HG03159 (cell line): ENCODE measurements at regions not wholly inside any gene's neighbourhood (a gene's known extent, or its start where the extent isn't known, plus 50 kb on each side); places are given as distances from the start of the nearest gene placed in this dataset.

Experiments
- ATAC-seq: cut with Tn5 transposase; IDR thresholded peaks from one replicate; pipeline ENCODE4 v1.9.1; 2021; ENCODE audit warnings: mild to moderate bottlenecking, moderate library complexity; ENCODE audit not compliant: unreplicated experiment

DNA sequence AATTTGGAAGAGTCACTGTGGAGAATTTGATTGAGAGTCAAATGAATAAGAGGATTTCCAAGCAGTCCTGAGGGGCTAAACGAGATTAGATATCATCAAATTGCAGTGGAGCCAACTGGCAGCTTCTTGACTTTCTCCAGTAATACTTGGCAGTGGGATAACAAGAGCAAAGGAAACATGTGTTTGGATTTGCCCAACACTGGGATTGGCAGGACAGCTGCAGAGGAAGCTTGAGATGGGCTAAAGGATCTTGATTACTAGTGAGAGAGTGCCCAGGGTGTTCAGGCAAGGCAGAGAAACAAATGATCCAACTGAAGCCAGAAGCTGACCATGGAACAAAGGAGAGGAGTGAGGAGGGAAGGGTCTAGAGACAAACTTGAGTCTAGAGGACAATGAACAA is 356.0 kb upstream of the ISL1 start:
- ATAC-seq = no peak

DNA sequence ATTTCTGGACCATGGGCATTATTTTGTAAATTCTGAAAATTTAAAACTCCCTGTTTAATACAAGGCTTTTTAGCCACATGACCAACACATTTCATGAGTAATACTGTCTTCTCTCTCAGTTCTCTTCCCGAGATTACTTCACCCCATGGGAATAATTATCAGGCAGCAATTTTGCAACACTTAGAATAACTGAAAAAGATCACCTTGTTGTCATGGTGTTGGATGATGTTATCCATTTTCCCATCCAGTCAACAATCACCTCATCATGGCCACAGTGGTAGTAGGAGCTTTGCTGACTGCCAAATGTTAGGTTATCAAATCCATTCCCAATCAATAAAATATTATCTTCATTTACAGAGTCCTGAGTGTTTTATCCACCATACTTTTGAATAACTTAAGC is 354.9 kb upstream of the ISL1 start:
- no peak for ATAC-seq

DNA sequence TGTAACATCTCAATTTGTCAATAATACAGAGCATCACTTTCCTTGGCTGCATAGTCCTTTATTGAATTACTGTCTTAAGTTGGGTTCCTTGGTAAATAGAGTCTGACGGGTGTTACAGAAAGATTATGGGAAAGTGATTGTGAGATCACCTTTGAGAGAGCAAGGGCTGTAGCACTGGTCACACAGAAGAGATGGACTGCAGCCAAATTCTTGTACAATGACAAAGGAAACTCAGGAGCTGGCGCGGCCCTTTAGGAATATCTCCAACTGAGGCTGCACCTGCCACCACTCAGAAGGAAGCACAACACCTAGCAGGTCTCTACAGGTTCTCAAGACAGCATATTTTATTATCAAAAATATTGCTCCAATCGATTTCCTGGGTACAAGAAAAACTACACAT is 350.0 kb upstream of the ISL1 start:
- no peak for ATAC-seq

DNA sequence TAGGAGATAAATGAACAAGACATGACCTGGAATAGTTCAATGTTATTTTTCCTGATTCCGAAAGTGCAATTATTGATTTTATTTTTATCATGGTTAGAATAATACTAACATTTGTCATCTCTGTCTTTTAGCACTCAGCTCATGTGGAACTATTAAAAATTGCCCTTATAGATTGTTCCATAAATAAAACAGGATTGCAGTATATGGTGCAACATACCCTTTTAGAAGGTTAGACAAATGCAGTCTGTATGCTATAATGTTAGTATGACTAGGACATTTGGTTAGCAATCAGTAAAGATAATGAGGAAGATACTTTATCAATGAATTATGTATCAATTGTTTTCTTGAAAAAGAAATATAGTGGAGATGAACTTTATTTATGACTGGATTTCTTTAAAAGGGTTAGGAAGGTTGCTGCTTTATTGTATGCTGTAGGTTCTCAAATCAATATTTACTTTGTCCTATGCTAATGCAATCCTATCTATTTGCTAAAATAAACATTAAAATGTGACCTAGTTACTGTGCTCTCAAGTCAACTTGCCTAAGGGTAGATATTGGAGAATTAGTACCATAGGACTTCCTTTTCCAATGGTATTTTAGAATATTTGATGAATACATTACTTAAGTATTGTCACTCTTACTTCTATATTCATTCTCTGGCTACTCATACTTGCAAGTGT is 348.9 kb upstream of the ISL1 start:
- no peak for ATAC-seq

DNA sequence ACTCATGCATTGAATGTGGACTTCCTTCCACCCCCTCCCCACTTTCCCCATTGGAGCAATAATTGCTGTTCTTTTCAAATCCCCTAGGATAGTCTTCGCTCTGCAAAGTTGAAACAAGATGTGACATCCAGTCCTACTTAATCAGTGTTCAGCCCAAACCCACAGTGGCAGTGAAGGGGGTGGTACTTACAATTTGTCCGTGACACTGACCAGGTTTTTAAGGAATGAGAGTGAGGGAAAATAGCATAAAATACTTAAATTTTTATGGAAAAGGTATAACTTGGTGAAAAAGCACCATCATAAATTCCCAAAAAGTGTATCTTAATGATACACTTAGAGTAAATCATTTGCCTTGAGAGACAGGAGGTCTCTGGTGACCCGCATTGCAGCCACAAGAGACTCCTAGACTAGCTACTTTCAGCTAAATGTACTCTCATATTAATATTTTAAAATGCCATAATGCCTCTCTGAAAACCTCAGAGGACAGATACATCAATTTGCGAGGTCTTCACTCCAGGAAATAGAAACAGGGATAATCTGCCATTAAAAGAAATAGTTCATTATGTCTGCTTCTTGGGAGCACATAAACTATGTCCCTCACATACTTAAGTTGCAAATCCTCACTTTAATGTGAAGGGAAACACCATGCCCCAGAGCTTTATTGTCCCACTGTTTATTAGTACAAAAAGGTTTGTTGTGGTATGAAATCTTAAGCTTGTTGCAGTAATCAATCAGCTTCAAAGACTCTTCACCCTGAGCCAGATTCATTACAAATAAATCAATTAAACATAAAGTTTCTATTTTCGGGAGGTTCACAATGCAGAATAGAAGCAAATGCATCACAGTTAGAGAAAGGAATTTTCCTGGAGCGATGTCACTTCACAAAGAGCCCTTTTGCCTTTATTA is 343.6 kb upstream of the ISL1 start:
- ATAC-seq = no peak

DNA sequence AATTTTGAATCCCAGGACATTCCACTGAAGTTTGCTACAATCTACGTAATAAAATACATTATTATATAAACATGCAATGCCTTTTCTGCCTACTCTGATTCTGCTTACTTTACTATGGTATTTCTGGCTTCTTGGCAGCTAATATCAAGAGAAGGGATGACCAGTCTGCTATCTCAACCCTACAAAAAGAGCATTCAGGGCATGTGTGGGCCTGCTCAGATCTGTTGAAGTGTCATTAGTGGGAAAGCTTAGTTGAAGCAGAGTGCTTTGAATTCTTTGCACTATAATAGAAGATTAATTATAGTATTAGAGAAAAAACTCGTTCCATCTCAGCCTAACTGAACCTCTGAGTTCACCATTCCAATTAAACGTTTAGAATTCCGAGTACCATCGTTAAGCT is 339.5 kb upstream of the ISL1 start:
- ATAC-seq = no peak

DNA sequence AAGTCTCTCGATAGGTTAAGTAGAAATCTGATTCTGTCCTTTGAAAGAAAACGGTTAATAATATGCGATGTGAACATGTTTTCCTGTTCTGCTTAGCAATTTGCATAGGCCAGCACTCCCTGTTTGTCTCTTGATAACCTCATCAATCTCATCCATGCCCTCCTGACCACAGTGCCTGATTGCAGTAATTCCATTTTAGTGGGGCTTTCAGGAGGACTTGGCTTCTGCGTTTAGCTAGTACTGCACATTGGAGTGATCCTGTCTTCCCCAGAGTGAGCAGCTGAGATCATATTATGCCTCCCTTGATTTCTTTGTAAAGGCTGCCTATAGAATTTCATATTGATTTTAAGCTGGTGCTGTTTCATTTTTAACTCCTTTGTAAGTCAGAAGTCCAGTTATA is 335.9 kb upstream of the ISL1 start:
- ATAC-seq = no peak

DNA sequence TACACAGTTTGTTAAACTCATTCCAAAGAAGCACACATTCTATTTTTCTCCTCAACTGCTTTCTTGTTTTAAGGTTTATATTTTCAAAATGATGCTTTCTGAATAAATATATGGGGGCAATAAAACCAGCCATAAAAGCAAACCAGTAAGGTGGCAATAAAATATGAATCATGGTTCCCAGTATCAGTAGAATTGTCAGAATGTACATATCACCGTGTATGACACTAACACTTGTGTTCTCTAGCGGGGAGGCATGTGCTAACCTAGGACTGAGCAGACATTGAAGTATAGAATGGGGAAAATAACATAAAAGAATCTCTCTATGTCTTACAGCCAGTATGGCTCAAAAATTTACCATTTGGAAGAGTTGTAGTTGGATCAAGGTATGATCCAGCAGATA is 329.9 kb upstream of the ISL1 start:
- ATAC-seq = no peak

DNA sequence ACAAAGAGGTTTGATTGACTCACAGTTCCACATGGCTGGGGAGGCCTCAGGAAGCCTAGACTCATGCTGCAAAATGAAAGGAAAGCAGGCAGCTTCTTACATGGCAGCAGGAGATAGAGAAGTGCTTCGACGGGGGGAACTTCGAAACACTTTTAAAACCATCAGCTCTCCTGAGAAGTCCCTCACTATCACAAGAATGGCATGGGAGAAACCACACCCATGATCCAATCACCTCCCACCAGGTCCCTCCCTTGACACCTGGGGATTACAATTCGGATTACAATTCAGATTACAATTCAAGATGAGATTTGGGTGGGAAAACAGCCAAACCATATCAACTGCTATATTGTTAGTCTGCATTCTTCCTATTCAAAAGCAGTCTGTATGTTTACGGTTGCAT is 322.3 kb upstream of the ISL1 start:
- ATAC-seq = no peak

DNA sequence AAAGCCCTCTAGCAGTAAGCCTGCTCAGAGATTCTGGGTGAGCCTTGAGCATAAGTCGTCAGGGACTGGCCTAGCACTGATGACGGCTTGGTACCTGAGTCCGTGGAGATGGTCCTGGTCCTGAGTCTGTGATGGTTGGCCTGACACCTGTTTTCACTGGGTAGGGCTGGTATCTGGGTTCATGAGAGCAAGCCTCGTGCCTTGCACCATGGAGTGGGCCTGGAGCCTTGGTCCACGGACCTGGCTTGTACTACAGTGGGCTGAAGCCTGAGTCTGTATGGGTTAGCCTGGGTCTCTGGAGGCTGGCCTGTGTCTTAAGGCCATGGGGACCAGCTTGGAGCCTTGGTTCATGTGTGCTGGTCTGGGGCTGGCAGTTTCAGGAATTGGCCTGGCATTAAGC is 310.3 kb upstream of the ISL1 start:
- ATAC-seq = no peak

DNA sequence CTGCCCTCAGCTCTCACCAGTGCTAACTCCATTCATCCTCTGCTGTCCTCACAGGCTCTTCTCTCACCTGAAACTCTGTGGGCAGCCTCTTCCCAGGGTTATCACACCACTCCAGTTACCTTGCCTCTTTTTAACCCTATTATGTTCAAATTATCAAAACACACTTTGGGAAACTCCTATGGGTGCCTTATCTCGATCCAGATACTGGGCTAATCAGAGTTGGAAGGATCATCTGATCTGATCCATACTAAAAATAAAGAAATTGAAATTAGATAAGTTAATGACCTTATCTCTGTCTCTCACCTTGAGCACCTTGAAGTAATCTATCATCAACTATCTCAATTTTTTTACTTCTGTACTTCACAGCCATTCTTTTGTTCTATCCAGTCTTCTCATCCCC is 300.5 kb upstream of the ISL1 start:
- no peak for ATAC-seq

DNA sequence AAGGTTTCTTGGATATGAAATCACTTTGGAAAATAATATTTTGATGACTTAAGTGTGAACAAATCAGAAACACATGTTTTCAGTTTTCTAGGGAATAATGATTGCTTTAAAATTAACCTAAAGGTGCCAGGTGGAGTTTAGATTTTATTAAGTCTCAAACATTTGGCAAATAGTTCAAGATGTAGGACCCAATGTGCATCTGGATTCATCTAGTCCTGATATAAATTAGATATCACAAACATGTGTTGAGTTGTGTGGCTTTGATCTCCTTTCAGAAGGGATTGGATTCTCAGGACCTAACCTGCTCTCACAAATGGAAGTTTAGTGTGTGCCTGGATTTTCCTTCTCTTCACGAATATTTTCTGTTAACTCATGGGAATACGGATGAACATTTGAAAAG is 291.4 kb upstream of the ISL1 start:
- ATAC-seq = no peak

DNA sequence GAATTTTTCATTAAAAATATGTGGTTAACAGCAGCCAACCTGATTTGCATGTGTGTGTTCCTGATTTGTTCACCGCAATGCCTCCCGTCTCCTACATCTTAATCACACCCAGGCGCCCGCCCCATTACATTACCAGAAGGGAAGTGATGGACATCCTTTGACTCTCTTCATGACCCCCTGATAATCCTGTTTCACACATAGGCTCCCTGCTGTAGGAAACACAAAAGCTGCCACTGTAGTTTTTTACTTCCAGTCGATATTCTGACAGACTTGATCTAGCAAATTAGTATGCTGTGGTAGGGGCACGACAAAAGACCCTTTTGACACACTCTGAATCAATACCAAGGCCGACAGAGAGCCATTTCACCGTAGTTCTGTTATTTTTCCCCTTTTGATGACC is 287.8 kb upstream of the ISL1 start:
- ATAC-seq = no peak

DNA sequence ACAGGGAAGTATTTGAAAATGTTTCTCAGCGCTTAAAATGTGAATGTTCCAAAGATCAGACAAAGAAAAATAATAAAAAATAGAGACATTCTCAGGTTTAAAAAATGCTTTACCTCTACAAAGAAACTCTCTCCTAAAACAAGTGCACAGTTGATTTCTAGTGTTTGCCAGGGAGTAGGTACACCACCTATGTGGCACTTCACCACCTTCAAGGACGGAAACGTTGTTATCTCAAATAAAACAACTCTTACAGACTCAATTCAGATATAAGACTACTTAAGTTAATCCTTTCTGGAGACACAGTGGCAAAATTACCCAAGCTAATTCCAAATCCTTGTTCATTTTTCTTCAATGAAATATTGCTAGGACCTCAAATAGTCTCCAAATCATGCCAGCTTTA is 286.4 kb upstream of the ISL1 start:
- ATAC-seq = no peak

DNA sequence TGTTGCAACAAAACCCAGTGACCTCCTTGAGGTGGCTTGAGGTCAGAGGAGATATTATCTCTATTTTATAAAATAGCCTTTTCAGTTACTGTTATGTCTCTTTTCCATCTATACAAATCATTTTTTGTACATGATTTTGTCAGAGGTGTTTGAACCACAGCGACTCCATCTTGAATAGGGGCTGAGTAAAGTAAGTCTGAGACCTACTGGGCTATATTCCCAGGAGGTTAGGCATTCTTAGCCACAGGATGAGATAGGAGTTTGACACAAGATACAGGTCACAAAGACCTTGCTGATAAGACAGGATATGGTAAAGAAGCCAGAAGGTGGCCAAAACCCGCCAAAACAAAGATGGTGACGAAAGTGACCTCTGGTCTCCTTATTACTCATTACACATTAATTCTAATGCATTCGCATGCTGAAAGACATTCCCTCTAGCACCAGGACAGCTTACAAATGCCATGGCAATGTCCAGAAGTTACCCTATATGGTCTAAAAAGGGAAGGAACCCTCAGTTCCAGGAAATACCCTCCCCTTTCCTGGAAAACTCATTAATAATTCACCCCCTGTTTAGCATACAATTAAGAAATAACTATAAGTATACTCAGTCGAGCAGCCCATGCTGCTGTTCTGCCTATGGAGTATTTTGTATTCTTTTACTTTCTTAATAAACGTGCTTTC is 283.9 kb upstream of the ISL1 start:
- ATAC-seq = no peak

DNA sequence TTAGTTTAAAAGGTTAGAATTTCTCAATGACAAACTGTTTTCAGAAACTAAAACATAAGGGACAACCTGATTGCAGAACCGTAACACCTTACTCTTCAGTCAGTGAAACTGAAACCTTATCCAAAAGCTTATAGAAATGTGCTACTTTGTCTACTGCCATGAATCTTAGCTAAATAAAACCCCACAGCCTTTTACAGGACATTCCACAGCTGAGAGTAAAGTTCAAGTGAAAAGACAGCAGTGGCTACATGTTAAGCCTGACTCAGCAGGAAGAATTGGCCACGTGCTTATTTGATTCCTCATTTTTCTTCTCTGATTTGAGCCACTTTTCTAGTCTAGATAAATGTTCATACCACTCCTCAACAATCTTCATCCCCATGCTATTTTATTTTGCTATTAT is 278.7 kb upstream of the ISL1 start:
- ATAC-seq = no peak

DNA sequence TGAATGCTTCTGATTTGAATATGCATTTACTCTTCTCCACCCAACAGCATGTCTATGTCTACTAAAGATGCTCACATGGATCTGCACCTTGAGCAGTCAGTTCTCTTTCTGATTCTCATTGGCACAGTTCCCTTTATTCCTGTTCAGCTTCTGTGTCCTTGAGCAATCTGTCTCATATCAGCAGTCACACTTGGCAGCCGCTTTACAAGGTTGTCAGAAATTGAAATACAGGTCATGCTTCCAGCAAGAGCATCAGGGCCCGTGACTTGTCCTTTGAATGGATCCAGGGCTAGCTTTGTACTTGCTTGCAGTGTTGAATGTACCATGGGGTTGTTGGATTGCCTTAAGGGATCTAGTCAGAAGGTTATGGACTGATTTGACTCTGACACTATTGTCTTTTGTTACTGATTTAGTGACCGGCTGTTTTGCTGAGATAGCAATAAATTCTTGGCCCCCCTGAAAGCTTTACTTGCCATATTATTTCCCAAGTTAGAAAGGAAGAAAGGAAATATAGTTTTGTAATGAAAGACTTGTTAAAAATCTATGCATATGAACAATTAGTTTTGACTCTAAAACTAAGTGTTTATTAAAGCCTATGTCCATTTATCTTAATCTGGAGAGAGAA is 273.4 kb upstream of the ISL1 start:
- no peak for ATAC-seq

DNA sequence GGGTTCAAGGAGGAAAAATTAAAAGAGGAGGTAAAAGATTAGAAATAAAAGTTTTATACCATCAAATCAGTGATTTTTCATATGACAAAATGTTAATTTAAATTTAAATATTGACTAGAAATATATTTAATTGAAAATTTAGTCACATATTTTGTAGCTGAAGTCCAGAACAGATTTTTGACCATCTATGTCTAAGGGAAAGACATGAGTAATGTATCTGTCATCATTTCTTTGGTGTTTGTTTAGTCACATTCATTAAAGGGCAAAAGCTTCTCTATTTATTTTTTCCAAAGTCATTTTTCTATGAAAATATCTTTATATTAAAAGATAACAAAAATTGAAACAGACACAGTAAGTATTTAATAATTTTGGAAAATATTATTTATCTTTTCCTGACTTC is 252.0 kb upstream of the ISL1 start:
- ATAC-seq = no peak

DNA sequence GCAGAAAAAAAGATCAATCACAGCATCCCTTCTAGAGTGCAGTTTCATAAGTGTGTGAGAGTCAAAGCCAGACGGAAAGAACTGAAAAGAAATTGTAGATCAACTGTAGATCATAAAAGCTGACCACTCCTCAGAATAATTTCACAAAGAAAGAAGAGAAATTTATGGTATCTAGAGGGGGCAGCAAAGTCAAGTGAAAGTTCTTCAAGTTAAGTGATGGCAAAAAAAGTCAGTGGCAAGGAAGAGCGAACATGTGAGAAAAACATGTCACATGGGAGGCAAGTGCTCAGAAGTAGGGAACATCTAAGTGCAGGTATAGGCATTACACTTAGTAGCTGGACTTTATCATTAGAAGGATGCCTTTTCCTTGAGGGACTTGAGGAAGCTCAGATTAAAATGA is 245.1 kb upstream of the ISL1 start:
- ATAC-seq = no peak

DNA sequence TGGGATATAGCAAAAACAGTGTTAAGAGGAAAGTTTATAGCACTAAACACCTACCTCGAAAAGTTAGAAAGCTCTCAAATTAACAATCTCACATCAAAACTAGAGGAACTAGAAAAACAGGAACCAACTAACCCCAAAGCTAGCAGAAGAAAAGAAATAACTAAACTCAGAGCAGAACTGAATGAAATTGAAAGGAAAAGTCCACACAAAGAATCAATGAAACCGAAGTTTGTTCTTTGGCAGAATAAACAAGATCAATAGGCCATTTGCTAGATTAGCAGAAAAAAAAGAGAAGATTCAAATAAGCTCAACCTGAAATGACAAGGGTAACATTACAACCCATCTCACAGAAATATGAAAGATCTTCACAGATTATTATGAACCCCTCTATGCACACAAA is 234.8 kb upstream of the ISL1 start:
- no peak for ATAC-seq

DNA sequence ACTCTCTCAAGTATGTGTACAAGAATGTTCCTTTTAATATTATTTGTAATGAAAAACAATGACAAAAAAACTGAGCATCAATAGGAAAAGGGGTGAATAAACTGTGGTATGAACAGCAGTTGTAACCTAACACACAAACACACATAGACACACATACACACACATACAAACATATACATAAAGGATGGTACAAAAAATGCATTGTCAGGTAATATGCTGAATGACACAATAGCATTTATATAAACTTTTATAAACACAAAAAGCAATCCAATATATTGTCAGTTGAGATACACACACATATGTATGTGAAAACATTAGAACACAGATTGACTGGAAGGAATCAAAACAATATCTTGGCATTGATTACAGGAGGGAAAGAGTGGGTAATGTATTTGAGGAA is 227.0 kb upstream of the ISL1 start:
- no peak for ATAC-seq

DNA sequence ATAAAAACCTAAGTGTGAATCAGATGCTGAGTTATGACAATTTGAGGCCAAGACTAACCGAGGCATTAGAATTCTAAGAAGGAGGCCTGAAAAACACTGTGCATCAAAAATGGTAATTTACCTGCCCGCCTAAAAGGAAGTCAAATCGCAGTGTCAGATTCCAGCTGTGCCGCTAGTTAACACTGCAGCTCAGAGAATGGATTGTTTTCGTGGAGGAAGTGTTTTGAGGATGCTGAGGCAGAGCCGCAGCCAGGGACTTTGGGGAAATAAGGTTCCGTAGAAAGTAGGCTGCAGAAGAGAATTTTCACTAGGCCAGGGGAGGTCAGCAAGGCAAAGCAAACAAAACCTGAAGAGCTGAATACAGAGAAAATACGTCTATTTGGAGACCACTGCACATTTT is 226.4 kb upstream of the ISL1 start:
- no peak for ATAC-seq
